ENCODE measurements at regions not wholly inside any gene's neighbourhood (a gene's known extent, or its start where the extent isn't known, plus 50 kb on each side); places are given as distances from the start of the nearest gene placed in this dataset.
A peak's percentile ranks its signal among the peaks of the same experiment; 100 is the strongest.

DNA sequence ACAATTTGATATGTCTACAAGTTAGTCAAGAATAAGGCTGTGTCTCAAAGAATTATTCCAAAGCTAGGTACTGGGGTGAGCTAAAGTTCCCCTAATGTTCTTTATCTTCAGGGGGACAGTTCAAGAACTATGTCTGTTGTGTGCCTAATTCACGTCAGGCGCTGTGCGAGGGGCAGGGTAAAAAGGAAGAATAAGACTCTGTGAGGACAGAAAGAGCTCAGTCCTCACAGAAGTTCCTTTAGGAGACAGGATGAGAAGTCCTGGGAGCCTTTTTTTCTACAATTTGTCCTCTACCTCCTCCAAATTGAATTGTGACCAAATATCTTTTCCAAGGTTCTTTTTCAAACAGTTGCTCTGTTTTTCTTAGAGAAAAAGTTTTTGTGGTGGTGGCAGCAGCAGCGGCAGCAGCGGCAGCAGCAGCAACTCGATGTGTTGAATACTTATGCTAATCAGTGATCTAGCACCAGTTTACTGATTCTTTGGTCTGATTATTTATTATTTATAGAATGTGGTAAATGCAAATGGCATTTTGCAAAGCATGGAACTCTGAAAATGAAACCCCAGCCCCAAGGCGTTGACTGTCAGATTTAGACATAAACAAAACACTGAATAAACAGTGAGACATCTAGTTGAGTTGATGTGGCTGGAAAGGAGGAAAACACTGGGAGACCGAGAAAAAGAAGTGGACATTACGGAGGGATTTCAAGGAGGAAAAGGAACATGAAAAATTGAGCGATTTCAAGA, 88.6 kb downstream of the GTPBP8 start:
- no peak for DNase-seq (ENCODE audit: extremely low spot score)
- 48% methylated on average over 10 of the region's 10 CpGs for WGBS
- Histone ChIP-seq H3K4me1 (ENCODE audit: insufficient read depth) (no peaks in the 10 kb centered on the region), H3K36me3 (ENCODE audit: insufficient read depth) (no peaks in the 10 kb centered on the region), H3K27ac (ENCODE audit: low read depth) (peak overlapping the region; percentile 3), H3K4me3 (ENCODE audit: low read depth, low read length) (no peak overlapping the region)

DNA sequence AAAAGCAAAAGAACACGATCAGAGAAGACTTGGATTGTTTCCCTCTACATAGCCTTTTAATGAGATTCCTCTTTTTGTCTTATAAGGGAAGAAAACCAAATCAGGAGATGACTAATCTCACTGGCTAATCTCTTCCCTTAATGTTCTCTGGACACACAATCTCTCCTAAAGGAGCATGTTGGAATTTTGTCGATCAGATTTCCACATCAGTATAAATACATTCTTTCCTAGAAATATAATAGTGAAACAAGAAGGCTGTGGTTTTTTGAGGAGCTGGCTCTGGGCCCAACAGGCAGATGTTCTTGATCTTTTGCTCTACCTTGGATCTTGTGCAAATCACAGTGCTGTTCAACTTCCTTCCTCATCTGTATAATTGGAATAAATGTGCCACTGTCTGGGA, 94.0 kb downstream of the GTPBP8 start:
- peak; percentile 64 for DNase-seq (ENCODE audit: extremely low spot score)
- peak overlapping the region; percentile 23 for H3K27ac ChIP-seq (ENCODE audit: low read depth)
- no peaks in the 10 kb centered on the region for H3K36me3 ChIP-seq (ENCODE audit: insufficient read depth)
- H3K4me1 ChIP-seq (ENCODE audit: insufficient read depth): no peaks in the 10 kb centered on the region
- H3K4me3 ChIP-seq (ENCODE audit: low read depth, low read length): no peak overlapping the region
- 11% methylated on average over 2 of the region's 2 CpGs for WGBS

DNA sequence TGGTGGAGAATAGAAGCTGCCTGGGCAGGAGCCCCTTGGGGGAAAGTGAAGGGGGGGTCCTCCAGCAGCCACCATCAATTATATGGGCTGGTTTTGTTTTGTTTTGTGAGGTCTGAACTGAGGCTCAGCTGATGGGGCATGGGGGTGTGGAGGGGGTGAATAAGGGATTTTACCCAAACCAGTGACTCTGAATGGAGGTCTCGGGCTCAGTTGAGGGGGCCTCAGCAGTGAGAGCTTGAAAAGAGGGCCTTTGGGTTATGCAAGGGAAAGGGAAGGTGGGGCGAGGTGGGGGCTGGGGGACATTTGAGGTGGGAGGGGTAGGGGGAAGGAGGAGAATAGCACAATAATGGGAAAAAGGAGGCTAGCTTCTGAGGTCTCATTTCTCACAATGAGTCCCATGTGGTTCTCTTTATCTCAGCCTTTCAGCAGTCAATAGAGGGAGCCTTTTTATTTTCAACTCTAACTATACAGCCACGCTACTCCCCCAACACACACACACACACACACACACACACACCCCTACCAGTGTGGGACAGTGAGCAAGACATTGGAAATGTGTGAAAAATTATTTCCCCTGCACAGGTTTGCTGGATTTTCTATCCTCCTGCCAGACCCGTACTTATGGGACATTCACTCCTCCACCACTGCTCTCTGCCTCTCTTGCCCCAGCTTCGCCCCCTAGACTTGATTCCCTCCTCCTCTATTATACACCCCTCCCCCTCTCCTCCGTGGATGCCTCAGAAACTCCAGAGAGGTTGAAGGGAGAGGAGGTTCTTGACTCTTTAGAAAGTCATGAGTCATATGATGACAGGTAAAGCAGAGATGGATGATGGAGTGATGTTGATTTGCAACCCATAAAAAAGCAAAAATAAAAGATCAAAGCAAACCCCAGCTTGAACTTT, 96.0 kb downstream of the GTPBP8 start:
- DNase-seq (ENCODE audit: extremely low spot score): no peak
- Histone ChIP-seq H3K4me3 (ENCODE audit: low read depth, low read length) (no peak overlapping the region), H3K27ac (ENCODE audit: low read depth) (no peak overlapping the region), H3K36me3 (ENCODE audit: insufficient read depth) (peaks cover 1% of the 10 kb centered on the region), H3K4me1 (ENCODE audit: insufficient read depth) (no peaks in the 10 kb centered on the region)
- 86% methylated on average over 6 of the region's 6 CpGs for WGBS

DNA sequence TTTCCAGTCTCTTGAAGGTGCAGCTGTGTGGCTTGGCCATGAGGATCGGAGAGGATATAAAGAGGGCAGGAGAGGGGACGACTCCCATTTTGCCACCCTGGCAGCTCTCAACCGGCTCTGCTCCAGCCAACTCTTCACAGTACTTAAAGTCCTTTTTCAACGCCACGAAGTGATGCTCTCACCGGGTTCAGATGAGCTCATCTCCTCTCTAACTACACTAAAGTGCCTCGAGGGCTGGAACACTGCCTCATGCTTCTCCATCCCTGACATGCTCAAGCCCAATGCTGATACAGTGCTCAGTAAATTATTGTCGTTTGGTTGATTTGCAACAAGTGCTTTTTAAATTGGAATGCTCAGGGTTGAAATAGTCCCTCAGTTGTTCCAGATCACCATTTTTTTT, 97.8 kb downstream of the GTPBP8 start:
- no peak overlapping the region for H3K4me3 ChIP-seq (ENCODE audit: low read depth, low read length)
- no peak overlapping the region for H3K27ac ChIP-seq (ENCODE audit: low read depth)
- 54% methylated on average over 8 of the region's 8 CpGs for WGBS
- H3K36me3 ChIP-seq (ENCODE audit: insufficient read depth): peaks cover 1% of the 10 kb centered on the region
- no peak for DNase-seq (ENCODE audit: extremely low spot score)
- H3K4me1 ChIP-seq (ENCODE audit: insufficient read depth): no peaks in the 10 kb centered on the region

DNA sequence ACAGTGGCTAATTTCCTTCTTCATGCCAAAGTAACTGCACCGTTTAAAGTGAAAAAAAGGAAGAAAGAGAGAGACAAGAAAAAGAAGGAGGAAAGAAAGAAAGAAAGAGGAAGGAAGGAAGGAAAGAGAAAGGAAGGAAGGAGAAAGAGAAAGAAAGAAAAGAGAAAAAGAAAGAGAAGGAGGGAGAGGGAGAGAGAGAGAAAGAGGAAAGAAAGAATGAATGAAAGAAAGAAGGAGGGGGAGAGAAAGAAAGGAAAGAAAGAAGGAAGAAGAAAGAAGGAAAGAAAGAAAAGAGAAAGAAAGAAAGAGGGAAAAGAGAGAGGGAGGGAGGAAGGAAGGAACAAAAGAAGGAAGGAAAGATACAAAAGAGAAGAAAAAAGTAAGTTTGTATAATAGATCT, 100.6 kb downstream of the GTPBP8 start:
- DNase-seq (ENCODE audit: extremely low spot score): no peak
- 85% methylated on average over 1 of the region's 1 CpG for WGBS
- Histone ChIP-seq H3K27ac (ENCODE audit: low read depth) (no peak overlapping the region), H3K4me1 (ENCODE audit: insufficient read depth) (no peaks in the 10 kb centered on the region), H3K4me3 (ENCODE audit: low read depth, low read length) (no peak overlapping the region), H3K36me3 (ENCODE audit: insufficient read depth) (peaks cover 1% of the 10 kb centered on the region)

DNA sequence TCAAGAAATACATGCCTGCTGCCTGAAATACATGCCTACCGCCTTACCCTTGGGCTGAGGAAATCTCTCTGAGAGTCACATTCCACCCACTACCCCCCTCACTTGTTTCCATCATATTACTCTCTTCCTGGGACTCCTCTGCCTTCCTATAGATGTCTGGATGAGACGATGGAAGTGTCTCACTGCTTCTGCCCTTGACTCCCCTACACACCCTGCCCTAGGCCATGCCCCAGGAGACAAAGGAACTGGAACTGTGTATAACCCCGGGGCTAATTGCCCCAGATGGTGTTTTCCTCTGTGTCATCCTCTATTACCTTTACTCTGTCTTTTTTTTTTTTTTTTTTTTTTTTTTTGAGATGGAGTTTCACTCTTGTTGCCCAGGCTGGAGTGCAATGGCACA, 102.0 kb downstream of the GTPBP8 start:
- WGBS: 94% methylated on average over 3 of the region's 3 CpGs
- no peaks in the 10 kb centered on the region for H3K4me1 ChIP-seq (ENCODE audit: insufficient read depth)
- H3K36me3 ChIP-seq (ENCODE audit: insufficient read depth): peaks cover 1% of the 10 kb centered on the region
- no peak overlapping the region for H3K4me3 ChIP-seq (ENCODE audit: low read depth, low read length)
- no peak for DNase-seq (ENCODE audit: extremely low spot score)
- H3K27ac ChIP-seq (ENCODE audit: low read depth): no peak overlapping the region

DNA sequence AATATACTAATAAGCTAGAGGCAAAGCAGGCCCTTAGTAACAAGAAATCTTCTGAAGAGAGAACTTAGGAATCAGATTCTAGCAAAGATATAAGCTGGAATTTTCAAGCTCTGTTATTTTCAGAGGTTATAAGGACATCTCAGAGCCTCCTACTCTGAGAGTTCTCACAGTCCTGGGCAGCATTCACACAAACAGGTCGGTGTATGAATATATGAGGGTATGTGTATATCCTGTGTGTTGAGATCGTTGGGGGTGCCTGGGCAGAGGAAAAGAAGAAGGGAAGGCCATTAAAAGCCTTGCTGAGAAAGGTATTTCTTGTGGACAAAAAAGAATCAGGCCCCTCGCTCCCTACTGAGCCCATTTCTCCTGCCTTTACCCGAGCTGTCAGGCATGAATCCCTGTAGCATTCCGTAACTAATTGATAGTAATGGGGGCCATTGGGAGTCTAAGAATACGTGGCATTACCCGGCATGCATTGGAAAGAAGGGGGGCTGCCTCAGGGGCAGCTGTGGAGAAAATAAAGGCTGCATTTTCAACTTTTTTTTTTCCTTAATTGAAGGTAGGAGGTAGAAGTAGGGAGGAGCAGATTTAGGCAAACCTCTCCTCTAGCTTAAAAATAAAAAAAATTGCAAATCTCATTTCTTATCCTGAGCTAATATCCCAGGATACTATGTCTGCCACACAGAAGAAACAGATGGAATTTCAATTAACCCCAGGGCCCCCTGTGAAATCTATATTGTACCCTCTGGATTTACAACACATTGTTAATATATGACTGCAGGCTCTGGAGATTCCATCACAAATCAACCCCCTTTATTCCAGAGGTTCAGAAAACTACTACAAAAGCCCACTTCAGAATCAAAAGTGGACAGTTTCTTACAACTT, 103.8 kb downstream of the GTPBP8 start:
- H3K4me3 ChIP-seq (ENCODE audit: low read depth, low read length): no peak overlapping the region
- no peaks in the 10 kb centered on the region for H3K4me1 ChIP-seq (ENCODE audit: insufficient read depth)
- 86% methylated on average over 7 of the region's 7 CpGs for WGBS
- peaks cover 1% of the 10 kb centered on the region for H3K36me3 ChIP-seq (ENCODE audit: insufficient read depth)
- no peak for DNase-seq (ENCODE audit: extremely low spot score)
- no peak overlapping the region for H3K27ac ChIP-seq (ENCODE audit: low read depth)

DNA sequence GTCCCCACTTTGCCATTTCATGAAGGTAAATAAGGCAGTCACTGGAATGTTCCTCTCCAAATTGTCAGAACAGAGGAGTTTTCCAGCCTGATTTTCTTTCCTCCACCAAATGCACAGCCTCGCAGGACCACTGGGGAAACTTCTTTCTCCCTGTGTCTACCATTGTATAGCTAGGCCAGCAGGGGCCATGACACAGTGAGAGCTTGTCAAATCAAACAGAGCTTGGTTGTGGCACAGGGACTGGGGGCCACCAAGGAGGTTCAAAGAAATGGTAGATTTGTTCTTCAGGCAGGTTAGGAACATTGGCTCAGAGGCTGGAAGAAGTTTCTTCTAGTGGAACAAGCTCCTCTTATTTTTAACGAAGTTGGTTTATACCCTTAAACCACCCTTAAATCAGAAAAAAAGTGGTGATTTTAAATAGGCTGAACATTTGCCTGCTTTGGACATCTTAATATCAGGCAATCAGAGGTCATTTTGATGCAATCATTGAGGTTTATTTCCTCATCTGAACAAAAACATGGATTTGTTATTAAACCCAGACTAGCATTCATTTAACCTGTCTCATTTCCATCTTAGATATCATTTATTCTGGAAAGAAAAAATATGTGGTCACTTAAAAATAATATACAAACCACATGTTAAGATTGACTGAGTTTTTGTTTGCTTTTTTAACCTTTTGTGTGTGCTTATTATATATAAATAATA, 105.6 kb downstream of the GTPBP8 start:
- WGBS: 81% methylated on average over 2 of the region's 2 CpGs
- H3K4me1 ChIP-seq (ENCODE audit: insufficient read depth): no peaks in the 10 kb centered on the region
- no peak overlapping the region for H3K4me3 ChIP-seq (ENCODE audit: low read depth, low read length)
- no peak for DNase-seq (ENCODE audit: extremely low spot score)
- H3K36me3 ChIP-seq (ENCODE audit: insufficient read depth): no peaks in the 10 kb centered on the region
- H3K27ac ChIP-seq (ENCODE audit: low read depth): no peak overlapping the region

DNA sequence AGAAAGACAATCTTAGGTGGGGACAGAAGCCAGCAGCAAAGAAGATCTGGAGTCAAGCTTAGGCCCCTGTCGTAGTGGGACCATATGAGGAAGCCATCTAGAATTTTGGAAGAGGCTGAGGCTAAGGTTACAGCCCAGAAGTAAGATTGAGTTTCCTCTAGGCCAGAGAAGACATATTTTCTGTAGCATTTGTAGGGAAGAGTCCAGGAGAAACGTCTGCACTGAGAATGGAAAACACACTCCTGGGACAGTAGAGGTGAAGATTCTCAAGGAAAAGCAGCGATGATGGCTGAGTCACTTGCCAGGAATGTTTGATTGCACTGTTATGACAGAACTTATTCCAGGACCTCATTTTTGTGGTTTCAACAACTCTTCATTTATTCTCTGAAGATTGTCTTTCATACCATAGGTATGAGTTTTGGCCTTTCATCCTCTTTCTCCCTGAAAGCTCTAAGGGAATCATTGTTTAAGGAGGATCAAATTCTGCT, 107.2 kb downstream of the GTPBP8 start:
- Histone ChIP-seq H3K4me3 (ENCODE audit: low read depth, low read length) (no peak overlapping the region), H3K4me1 (ENCODE audit: insufficient read depth) (no peaks in the 10 kb centered on the region), H3K27ac (ENCODE audit: low read depth) (no peak overlapping the region), H3K36me3 (ENCODE audit: insufficient read depth) (no peaks in the 10 kb centered on the region)
- WGBS: 77% methylated on average over 3 of the region's 3 CpGs
- DNase-seq (ENCODE audit: extremely low spot score): no peak

DNA sequence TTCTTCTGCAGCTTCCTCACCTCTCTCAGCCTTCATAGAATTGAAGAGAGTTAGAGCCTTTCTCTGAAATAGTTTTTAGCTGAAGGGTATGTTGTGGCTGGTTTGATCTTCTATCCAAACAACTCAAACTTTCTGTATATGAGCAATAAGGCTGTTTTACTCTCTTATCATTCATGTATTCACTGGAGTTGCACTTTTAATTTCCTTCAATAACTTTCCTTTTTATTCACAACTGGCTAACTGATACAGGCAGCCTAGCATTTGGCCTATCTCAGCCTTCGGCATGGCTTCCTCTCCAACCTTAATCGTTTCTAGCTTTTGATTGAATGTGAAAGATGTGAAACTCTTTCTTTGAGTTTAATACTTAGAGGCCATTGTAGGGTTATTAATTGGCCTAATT, 109.3 kb downstream of the GTPBP8 start:
- WGBS: 95% methylated on average over 2 of the region's 2 CpGs
- Histone ChIP-seq H3K4me3 (ENCODE audit: low read depth, low read length) (no peak overlapping the region), H3K27ac (ENCODE audit: low read depth) (no peak overlapping the region), H3K4me1 (ENCODE audit: insufficient read depth) (no peaks in the 10 kb centered on the region), H3K36me3 (ENCODE audit: insufficient read depth) (no peaks in the 10 kb centered on the region)
- DNase-seq (ENCODE audit: extremely low spot score): no peak

DNA sequence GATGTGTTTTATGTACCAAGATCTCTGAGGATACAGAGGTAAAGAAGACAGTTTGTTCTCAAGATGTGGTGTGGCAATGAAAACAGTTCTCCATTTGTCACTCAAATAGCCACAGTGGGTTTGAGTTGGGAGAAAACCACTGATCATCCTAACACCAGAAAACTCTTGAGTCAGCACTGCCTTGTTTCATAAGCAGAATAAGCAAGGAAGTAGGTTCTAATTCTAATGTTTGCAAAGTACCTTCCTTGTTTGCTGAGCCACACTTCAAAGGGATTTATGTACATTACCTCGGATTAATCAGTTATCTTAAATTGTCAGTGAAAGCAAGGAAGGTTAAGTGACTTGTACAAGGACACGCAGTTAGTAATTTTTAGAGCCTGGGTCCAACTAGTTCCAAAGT, 107.8 kb upstream of the BOC start:
- no peak for DNase-seq (ENCODE audit: extremely low spot score)
- WGBS: 57% methylated on average over 2 of the region's 2 CpGs

DNA sequence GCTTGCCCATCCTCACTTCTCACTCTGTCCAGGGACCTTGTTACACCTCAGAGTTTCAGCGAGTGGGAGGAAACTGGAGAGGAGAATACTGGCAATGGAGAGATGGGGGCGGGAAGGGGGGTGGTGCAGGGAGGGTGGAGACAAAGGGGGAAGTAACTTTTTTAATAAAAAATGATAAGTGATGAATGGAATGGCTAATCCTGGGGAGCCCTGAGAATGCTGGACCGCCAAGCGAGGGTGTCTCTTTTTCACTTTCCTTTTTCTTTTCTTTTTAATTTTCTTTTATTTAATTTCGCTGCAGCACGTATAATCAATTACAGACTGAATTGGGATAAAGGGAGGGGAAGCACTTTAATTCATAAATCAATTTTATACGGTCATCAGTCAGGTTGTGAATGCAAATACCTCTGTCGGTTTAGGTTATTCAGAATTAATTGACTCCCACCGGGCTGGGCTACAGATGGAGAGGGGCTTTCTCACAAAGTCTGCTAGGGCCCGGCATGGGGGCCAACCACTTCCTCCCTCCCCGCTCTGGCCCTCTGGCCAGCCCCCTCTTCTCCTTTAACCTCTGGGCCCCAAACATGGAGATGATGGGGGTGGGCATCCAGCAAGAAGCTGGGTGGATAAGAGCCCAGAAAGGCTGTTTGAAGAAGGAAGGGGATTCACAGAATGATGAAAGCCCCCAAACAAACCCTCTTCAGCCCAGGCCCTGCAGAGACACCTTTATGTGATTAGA, 106.8 kb upstream of the BOC start:
- no peaks in the 10 kb centered on the region for H3K4me1 ChIP-seq (ENCODE audit: insufficient read depth)
- 72% methylated on average over 11 of the region's 11 CpGs for WGBS
- no peak overlapping the region for H3K27ac ChIP-seq (ENCODE audit: low read depth)
- H3K4me3 ChIP-seq (ENCODE audit: low read depth, low read length): no peak overlapping the region
- no peak for DNase-seq (ENCODE audit: extremely low spot score)
- no peaks in the 10 kb centered on the region for H3K36me3 ChIP-seq (ENCODE audit: insufficient read depth)

More for the DNA sequence above, 107.8 kb upstream of the BOC start:
- Histone ChIP-seq H3K4me1 (ENCODE audit: insufficient read depth) (no peaks in the 10 kb centered on the region), H3K36me3 (ENCODE audit: insufficient read depth) (no peaks in the 10 kb centered on the region), H3K4me3 (ENCODE audit: low read depth, low read length) (no peak overlapping the region), H3K27ac (ENCODE audit: low read depth) (no peak overlapping the region)
